ENCODE measurements at regions not wholly inside any gene's neighbourhood (a gene's known extent, or its start where the extent isn't known, plus 50 kb on each side); places are given as distances from the start of the nearest gene placed in this dataset.

GRCh38 chr22:49040754-49041467 is 786.8 kb downstream of the BRD1 start:
- Histone ChIP-seq H3K27me3 (ENCODE audit: control insufficient read depth, insufficient read depth, low read length) (no peaks in the 10 kb centered on the region), H3K9ac (ENCODE audit: low read length) (no peak overlapping the region), H3K4me1 (ENCODE audit: control insufficient read depth, insufficient read depth, low read length) (no peaks in the 10 kb centered on the region), H3K4me3 (ENCODE audit: low read length) (no peak overlapping the region), H3K36me3 (ENCODE audit: control insufficient read depth, insufficient read depth, low read length) (no peaks in the 10 kb centered on the region), H3K27ac (ENCODE audit: low read depth, low read length) (no peak overlapping the region)

DNA sequence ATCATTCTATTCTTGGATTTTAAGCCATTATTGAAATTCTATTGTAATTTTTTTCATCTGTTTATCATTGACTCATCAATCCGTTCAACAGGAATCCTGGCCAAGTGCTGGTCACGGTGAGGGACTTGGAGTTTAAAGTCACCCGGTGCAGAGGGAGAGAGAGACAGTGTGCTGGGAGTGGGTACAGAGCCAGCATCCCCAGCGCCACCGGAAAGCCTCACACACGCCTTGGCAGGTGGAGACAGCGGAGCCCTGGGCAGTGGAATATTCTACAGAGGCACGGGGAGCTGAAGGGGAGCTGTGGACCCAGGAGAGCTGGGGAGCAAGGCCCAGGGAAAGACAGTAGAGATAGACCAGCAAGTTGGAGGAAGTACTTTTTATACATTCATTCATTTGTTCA is 787.6 kb downstream of the BRD1 start:
- H3K4me3 ChIP-seq (ENCODE audit: low read length), result no peak overlapping the region
- H3K36me3 ChIP-seq (ENCODE audit: control insufficient read depth, insufficient read depth, low read length), result no peaks in the 10 kb centered on the region
- H3K27me3 ChIP-seq (ENCODE audit: control insufficient read depth, insufficient read depth, low read length), result no peaks in the 10 kb centered on the region

GRCh38 chr22:49039625-49040024 is 788.0 kb downstream of the BRD1 start:
- no peak overlapping the region for H3K9ac ChIP-seq (ENCODE audit: low read length)
- H3K4me3 ChIP-seq (ENCODE audit: low read length), result no peak overlapping the region
- H3K4me1 ChIP-seq (ENCODE audit: control insufficient read depth, insufficient read depth, low read length), result no peaks in the 10 kb centered on the region
- H3K36me3 ChIP-seq (ENCODE audit: control insufficient read depth, insufficient read depth, low read length), result no peaks in the 10 kb centered on the region
- no peak overlapping the region for H3K27ac ChIP-seq (ENCODE audit: low read depth, low read length)
- H3K27me3 ChIP-seq (ENCODE audit: control insufficient read depth, insufficient read depth, low read length), result no peaks in the 10 kb centered on the region

More for the DNA sequence above, 787.6 kb downstream of the BRD1 start:
- no peaks in the 10 kb centered on the region for H3K4me1 ChIP-seq (ENCODE audit: control insufficient read depth, insufficient read depth, low read length)
- no peak overlapping the region for H3K27ac ChIP-seq (ENCODE audit: low read depth, low read length)
- H3K9ac ChIP-seq (ENCODE audit: low read length), result no peak overlapping the region

GRCh38 chr22:49037701-49038245 is 789.9 kb downstream of the BRD1 start:
- Histone ChIP-seq H3K27ac (ENCODE audit: low read depth, low read length) (no peak overlapping the region), H3K27me3 (ENCODE audit: control insufficient read depth, insufficient read depth, low read length) (no peaks in the 10 kb centered on the region), H3K4me3 (ENCODE audit: low read length) (no peak overlapping the region), H3K4me1 (ENCODE audit: control insufficient read depth, insufficient read depth, low read length) (no peaks in the 10 kb centered on the region), H3K36me3 (ENCODE audit: control insufficient read depth, insufficient read depth, low read length) (no peaks in the 10 kb centered on the region), H3K9ac (ENCODE audit: low read length) (no peak overlapping the region)

DNA sequence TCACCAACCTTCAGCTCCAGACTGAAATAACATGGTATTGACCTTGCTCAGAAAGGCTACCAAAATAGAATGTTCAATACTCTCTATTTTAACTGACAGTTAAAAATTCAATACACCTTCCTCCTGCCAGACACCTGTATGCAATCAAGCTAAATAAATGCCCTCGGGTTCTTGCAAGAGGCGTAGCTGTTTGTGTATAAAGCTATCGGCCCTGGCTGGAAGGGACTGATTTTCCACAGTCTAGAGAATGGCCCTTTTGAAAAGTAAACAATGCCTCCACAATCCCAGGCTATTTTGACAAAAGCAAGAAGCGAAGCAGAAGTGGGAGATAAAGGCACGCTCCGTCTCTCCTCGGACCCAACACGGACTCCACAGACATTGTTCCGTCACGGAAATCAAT is 791.2 kb downstream of the BRD1 start:
- H3K9ac ChIP-seq (ENCODE audit: low read length), result no peak overlapping the region
- no peaks in the 10 kb centered on the region for H3K4me1 ChIP-seq (ENCODE audit: control insufficient read depth, insufficient read depth, low read length)
- no peaks in the 10 kb centered on the region for H3K36me3 ChIP-seq (ENCODE audit: control insufficient read depth, insufficient read depth, low read length)
- no peaks in the 10 kb centered on the region for H3K27me3 ChIP-seq (ENCODE audit: control insufficient read depth, insufficient read depth, low read length)
- H3K27ac ChIP-seq (ENCODE audit: low read depth, low read length), result no peak overlapping the region
- no peak overlapping the region for H3K4me3 ChIP-seq (ENCODE audit: low read length)

GRCh38 chr22:49035818-49036457 is 791.7 kb downstream of the BRD1 start:
- Histone ChIP-seq H3K27me3 (ENCODE audit: control insufficient read depth, insufficient read depth, low read length) (no peaks in the 10 kb centered on the region), H3K9ac (ENCODE audit: low read length) (no peak overlapping the region), H3K4me3 (ENCODE audit: low read length) (no peak overlapping the region), H3K27ac (ENCODE audit: low read depth, low read length) (no peak overlapping the region), H3K4me1 (ENCODE audit: control insufficient read depth, insufficient read depth, low read length) (no peaks in the 10 kb centered on the region), H3K36me3 (ENCODE audit: control insufficient read depth, insufficient read depth, low read length) (no peaks in the 10 kb centered on the region)

DNA sequence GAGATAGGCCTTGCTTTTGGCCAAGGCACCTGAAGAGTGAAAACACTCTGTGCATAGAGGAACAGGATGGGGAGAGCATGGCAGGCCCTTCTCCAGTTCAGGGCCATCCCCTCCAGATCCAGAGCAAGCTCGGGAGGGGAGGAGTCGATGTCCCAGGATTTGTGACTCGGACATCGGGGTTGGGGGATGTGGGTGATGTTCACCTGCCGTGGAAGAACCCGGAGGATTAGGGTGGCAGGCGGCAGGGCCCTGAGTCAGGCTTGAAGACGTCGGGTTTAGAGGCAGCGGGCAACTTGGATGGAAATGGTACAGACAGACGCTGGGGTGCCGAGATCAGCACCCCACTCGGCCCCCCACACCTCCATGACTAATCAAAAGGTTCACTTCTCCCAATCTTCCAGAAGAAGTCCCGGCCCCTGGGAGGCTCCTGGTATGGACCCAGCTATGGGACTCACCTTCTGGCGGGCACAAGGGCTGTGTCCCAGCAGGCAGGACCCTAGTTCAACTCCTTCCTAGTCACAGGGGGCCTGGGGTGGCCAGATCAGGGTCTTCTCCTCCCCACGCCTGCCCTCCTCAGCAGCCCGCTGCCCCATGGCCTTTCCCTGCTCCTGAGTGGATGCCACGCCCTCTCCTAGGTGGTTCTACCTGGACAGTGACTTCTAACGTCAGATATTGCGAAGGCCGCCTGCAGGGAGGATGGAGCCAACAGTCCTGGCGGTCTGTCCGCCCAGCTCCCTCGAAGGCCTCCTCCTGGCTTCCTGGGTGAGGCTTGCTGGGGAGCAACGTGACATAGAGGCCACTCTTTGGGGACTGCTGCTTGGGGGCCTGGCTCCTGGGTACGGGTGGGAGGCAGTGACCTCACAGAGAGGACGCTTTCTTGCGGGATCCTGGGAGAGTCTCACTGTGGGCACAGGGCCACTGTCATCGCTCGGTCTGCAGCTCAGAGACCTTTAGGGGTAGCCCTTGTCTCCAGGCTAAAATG is 792.5 kb downstream of the BRD1 start:
- Histone ChIP-seq H3K27me3 (ENCODE audit: control insufficient read depth, insufficient read depth, low read length) (no peaks in the 10 kb centered on the region), H3K9ac (ENCODE audit: low read length) (no peak overlapping the region), H3K4me1 (ENCODE audit: control insufficient read depth, insufficient read depth, low read length) (no peaks in the 10 kb centered on the region), H3K4me3 (ENCODE audit: low read length) (no peak overlapping the region), H3K27ac (ENCODE audit: low read depth, low read length) (no peak overlapping the region), H3K36me3 (ENCODE audit: control insufficient read depth, insufficient read depth, low read length) (no peaks in the 10 kb centered on the region)

DNA sequence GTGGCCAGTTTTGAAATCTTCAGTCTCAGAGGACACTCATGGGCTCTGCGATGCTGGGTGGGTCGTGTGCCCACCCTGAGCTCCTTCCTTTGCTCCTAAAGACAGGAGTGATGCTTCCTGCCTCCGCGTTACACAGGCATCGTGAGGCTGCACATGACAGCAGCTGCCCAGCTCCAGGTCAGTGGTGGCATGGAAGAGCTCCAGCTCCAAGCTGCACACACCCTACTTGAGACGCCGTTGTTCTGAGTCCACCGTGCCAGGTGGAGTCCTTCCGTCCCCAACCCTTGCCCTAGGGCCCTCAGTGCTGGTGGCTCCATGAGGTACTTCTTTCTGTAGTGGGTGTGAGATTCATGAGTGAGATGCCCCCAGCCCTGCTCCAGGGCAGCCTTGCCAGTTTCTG is 794.1 kb downstream of the BRD1 start:
- Histone ChIP-seq H3K36me3 (ENCODE audit: control insufficient read depth, insufficient read depth, low read length) (no peaks in the 10 kb centered on the region), H3K9ac (ENCODE audit: low read length) (no peak overlapping the region), H3K4me3 (ENCODE audit: low read length) (no peak overlapping the region), H3K27me3 (ENCODE audit: control insufficient read depth, insufficient read depth, low read length) (no peaks in the 10 kb centered on the region), H3K4me1 (ENCODE audit: control insufficient read depth, insufficient read depth, low read length) (no peaks in the 10 kb centered on the region), H3K27ac (ENCODE audit: low read depth, low read length) (no peak overlapping the region)

- Histone ChIP-seq H3K36me3 (ENCODE audit: control insufficient read depth, insufficient read depth, low read length) (no peaks in the 10 kb centered on the region), H3K27me3 (ENCODE audit: control insufficient read depth, insufficient read depth, low read length) (no peaks in the 10 kb centered on the region), H3K27ac (ENCODE audit: low read depth, low read length) (no peak overlapping the region), H3K4me3 (ENCODE audit: low read length) (no peak overlapping the region), H3K9ac (ENCODE audit: low read length) (no peak overlapping the region), H3K4me1 (ENCODE audit: control insufficient read depth, insufficient read depth, low read length) (no peaks in the 10 kb centered on the region)
Observed at GRCh38 chr22:49032821-49033220, 794.9 kb downstream of the BRD1 start.

DNA sequence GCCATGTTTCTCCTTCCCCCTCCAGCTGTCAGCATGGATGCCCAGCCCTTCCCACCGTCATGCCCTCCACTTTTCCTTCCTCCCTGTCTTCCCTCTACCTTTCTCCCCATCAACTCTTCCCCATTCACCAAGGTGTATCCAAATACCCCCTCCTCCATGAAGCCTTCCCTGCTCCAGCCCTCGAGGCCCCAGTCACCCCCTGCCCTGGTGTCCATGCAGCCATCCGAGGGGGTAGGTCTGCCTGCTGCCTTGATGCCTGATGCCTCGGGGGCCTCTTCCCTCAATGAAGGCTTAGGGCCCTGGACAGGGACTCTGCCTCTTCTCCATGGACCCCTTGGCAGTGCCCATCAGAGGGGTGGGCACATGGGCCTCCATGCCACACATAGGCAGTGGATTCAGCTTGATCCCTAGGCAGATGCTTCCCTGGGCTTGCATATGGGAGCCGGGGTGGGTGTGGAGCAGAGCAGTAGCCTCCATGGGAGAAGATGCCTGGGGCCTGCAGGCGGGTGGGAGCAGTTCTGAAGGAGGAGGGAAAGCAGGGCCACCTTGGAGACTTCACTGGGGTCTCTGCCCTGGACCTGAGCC is 795.8 kb downstream of the BRD1 start:
- H3K27me3 ChIP-seq (ENCODE audit: control insufficient read depth, insufficient read depth, low read length), result no peaks in the 10 kb centered on the region
- H3K4me1 ChIP-seq (ENCODE audit: control insufficient read depth, insufficient read depth, low read length), result no peaks in the 10 kb centered on the region
- no peak overlapping the region for H3K9ac ChIP-seq (ENCODE audit: low read length)
- H3K36me3 ChIP-seq (ENCODE audit: control insufficient read depth, insufficient read depth, low read length), result no peaks in the 10 kb centered on the region
- no peak overlapping the region for H3K4me3 ChIP-seq (ENCODE audit: low read length)
- H3K27ac ChIP-seq (ENCODE audit: low read depth, low read length), result no peak overlapping the region

- H3K9ac ChIP-seq (ENCODE audit: low read length), result no peak overlapping the region
- H3K36me3 ChIP-seq (ENCODE audit: control insufficient read depth, insufficient read depth, low read length), result no peaks in the 10 kb centered on the region
- H3K4me3 ChIP-seq (ENCODE audit: low read length), result no peak overlapping the region
- no peaks in the 10 kb centered on the region for H3K27me3 ChIP-seq (ENCODE audit: control insufficient read depth, insufficient read depth, low read length)
- no peak overlapping the region for H3K27ac ChIP-seq (ENCODE audit: low read depth, low read length)
- H3K4me1 ChIP-seq (ENCODE audit: control insufficient read depth, insufficient read depth, low read length), result no peaks in the 10 kb centered on the region
Observed at GRCh38 chr22:49028111-49028510, 799.6 kb downstream of the BRD1 start.

- H3K27ac ChIP-seq (ENCODE audit: low read depth, low read length), result no peak overlapping the region
- no peaks in the 10 kb centered on the region for H3K4me1 ChIP-seq (ENCODE audit: control insufficient read depth, insufficient read depth, low read length)
- no peaks in the 10 kb centered on the region for H3K36me3 ChIP-seq (ENCODE audit: control insufficient read depth, insufficient read depth, low read length)
- no peak overlapping the region for H3K9ac ChIP-seq (ENCODE audit: low read length)
- no peaks in the 10 kb centered on the region for H3K27me3 ChIP-seq (ENCODE audit: control insufficient read depth, insufficient read depth, low read length)
- H3K4me3 ChIP-seq (ENCODE audit: low read length), result no peak overlapping the region
Observed at GRCh38 chr22:49027368-49027670, 800.4 kb downstream of the BRD1 start.
